Stimulated activated CD8-positive, alpha-beta memory T cell treated with anti-CD3 and anti-CD28 coated beads, Interleukin-15, amount 100 ng/mL, for 4 hours (primary cell): ENCODE measurements at regions not wholly inside any gene's neighbourhood (a gene's known extent, or its start where the extent isn't known, plus 50 kb on each side); places are given as distances from the start of the nearest gene placed in this dataset.

Experiments
- DNase-seq, 2 donors: peaks; one replicate each; pipeline ENCODE4 v3.0.0-alpha.2; 2020; ENCODE audit warnings: low read depth in 2 of 2

GRCh38 chr17:36728030-36728991 lies 126.9 kb downstream of the MRM1 start:
- DNase-seq = peak in 1 of 2 donors; percentile 11

DNA sequence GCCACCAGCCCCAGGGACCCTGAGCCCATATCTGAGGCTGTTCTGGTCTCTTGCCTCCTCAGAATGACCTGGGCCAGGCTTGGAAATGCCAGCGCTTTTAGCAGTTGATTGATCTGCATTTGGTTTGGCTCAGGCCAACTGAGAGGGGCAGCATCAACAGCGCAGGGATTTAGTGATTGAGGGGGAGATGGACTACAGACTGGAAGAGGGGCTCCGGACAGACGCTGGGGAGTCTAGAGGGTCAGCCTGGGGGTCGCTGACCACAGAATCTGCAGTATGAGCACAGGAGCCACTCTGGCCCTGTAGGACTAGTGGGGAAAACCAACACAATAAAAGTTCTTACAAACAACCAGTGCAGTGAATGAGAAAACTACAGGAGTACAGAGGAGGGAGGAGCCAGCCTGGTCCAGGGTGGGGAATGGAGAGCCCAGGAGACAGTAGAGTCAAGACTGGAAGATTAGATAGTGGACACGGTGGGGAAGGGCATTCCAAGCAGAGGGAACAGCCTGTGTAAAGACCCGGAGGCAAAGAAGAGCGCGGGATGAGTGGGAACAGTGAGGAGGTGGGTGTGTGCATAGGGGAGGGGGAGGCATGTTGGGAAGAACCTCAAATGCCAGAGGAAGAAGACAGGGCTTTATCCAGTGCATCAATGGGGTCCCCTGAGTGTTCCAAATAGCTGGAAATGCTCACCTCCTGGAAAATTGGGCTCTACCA lies 128.9 kb downstream of the MRM1 start:
- DNase-seq = no peak

GRCh38 chr17:36730857-36731490 lies 129.6 kb downstream of the MRM1 start:
- DNase-seq = no peak

DNA sequence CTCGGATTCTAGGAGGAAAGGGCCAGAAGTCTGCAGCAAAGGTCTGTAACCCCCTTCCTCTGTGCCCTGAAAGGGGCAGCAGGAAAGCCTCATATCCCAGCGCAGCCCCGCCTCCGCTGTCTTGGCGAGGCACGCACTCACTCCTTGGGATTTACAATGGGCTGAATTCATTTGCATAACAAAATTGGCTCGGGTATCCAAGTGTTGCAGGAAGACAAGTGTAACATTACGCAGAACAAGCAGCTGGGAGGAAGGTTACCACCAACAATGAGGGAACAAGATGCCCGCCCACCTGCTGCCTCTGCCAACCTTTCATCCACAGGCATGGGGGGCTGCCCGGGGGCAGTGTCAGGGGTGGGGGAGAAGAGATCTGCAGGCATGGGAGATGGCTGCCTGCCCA lies 130.4 kb downstream of the MRM1 start:
- no peak for DNase-seq

GRCh38 chr17:36732351-36732750 lies 131.0 kb downstream of the MRM1 start:
- no peak for DNase-seq

DNA sequence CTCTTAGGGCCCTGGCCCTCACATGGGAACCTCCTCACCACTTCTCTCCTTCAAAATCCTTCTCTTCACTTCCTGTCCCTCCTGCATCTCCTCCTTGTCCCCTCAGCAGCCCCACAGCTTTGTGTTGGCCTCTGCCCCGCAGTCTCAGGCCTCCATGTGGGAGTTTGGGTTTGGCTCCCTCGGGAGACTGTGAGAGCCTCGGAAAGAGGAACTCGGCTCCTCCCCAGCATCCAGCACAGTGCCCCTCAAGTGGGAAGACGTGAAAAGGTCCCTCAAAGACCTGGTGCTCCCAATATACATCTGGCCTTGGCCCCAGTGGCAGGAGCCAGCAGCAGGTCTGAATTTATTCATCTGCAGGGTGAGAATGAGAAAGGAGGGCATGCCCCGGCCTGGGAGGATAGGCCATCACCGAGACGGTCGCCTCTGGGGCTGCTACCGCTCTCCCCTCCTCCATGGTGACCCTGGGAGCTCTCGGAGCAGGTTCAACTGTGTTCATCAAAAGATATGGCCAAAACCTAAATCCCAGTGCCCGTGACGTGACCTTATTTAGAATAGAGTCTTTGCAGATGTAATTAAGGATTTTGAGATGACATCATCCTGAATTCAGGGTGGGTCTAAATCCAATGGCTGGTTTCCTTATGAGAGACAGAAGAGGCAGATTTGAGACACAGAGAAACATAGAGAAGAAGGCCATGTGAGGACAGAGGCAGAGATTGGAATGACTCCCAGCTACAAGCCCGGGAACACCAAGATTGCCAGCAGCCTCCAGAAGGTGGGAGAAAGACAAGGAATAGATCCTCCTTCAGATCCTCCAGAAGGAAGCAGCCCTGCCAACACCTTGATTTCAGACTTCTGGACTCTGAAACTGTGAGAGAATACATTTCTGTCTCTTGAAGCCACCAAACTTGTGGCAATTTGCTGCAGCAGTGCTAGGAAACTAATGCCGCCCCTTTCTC lies 135.1 kb downstream of the MRM1 start:
- DNase-seq = no peak

GRCh38 chr17:36739208-36739607 lies 137.8 kb downstream of the MRM1 start:
- no peak for DNase-seq

DNA sequence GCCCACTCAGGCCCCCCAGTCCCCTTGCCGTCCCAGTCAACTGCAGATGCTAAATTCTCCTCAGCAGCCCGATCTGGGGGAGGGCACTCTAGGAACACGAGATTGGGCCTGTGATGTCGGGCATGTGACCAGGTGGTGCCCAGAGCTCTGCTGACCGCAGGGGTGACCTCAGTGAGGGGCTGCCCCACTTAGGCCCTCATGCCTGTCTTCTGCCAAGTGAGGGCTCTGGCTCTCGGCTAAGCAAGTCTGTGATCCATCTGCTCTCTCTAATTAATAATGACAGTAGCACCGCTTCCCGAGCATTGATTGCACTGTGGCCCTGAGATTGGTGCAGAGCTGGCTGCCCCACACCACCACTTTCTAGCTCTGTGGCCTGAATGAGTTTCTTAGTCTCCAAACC lies 138.8 kb downstream of the MRM1 start:
- no peak for DNase-seq

GRCh38 chr17:36741019-36741902 lies 139.9 kb downstream of the MRM1 start:
- no peak for DNase-seq

DNA sequence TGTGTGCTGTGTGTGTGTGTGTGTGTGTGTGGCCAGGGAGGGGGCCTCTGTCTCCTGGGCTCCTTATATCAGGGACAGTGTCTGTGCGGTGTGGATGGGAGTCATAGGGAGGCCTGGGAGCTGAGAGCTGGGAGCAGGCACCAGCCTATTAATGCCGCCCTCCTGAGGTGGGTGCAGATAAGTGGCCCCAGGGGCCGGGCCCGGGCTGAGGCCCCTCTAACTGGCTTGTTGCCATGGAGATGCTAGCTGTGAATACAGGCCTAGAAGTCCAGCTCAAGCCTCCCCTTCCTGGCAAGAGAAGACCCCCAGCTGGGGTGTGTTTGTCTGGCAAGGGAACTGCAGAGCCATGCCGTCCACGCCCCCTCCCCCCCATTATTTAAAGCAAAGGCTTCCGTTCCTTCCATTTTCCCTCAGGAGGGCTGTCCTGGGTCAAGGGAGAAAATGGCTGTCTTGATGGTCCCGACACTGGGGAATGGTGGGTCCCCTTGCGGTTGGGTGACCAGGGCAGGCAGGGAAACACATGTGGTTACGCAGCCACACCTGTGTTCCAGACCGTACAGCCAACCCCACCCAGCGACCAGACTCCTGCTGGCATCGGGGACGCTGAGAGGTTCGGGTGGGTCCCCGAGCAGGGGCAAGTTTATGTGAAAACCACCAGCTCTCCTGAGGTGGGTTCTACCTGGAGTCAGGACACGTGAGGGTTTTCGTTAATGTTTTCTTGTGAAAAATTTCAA lies 141.1 kb downstream of the MRM1 start:
- DNase-seq = no peak

DNA sequence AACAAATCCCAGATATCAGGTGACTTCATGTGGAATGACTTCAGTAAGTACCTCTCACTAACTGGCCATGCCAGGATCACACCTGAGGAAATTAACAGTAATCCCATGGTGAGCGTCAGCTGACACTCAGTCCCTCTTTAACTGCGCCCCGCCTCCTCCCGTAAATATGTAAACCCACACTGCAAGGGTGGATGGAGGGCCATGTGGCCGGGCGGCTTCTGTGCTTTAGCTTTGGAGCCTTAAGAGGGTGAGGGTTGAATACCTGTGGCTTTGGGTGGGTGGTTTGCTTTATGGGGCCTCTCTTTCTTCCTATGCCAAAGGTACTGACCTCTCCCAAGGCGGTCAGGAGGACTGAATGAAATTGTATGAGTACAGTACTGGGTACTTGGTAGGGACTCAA lies 141.7 kb downstream of the MRM1 start:
- no peak for DNase-seq

- no peak for DNase-seq
These were observed 145.1 kb downstream of the MRM1 start for GRCh38 chr17:36746381-36747053.

DNA sequence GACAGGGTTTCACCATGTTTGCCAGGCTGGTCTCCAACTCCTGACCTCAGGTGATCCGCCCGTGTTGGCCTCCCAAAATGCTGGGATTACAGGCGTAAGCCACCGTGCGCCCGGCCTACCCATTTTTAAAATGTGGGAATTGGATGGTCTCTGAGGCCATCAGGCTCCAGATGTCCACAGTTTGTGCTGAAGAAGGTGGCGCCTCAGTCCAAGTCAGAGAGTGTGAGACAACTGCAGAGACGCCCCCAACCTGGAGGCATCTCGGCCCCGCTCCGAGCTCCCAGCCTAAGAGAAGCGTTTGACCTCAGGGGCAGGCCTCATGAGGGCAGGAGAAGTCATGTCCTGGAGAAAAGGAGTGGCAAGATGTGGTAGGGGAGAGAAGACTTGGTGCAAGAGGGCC lies 146.5 kb downstream of the MRM1 start:
- no peak for DNase-seq

GRCh38 chr17:36748272-36748671 lies 146.9 kb downstream of the MRM1 start:
- DNase-seq = no peak

GRCh38 chr17:36749493-36749892 lies 148.1 kb downstream of the MRM1 start:
- DNase-seq = no peak

GRCh38 chr17:36750316-36750885 lies 149.0 kb downstream of the MRM1 start:
- no peak for DNase-seq

DNA sequence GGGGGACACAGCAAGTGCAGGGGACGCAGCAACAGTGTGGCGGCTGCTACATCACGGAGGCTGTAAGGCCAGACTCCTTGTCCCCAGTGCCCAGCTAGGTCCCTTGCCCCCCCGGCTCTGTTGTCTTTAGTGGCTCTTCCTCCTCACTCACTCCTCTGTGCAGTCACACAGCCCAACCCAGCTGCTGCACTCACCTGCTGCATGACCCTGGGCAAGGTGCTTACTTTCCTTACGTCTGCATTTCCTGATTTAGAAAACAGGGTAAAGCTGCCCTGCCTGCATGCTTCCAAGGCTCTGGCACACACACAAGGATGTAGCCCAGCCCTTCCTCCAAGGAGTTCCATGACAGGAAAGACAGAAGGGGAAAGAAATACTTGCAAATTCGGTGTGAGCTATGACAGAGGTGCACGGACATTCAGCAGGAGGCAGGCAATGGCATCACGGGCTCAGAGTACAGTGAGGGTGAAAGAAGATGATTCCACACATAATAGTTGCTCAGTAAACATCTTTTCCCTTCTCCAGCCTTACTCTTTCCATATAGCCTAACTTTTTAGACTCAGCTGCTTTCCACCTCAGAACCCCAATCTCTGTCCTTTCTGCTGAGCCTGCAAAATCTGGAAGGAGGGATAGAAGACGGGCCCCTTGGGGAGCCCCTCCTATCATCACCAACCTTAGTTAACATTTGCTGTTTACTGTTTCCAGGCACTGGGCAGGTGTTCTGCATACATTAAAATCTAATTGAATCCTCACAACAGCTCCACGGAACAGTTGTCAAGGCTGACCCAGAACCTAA lies 150.9 kb downstream of the MRM1 start:
- DNase-seq = no peak

DNA sequence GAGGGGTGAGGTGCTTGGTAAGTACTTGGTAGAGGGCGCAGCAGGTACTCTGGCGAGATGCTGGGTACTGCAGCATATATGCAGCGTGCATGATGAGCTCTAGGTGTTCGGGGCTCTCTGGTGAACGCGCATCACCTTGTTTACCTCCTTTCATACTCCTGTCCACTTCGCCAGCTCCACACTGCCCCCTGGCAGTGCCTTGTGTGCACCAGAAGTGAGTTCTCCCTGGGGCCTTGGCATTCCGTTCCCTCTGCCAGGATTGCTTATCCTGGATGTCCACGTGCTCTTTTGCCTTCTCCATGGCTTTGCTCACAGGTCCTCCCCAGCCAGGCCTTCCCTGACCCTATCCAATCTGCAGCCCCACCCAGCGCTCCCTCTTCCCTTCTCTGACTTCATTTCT lies 154.2 kb downstream of the MRM1 start:
- peak in 1 of 2 donors; percentile 6 for DNase-seq
